C4-2B (cell line): ENCODE measurements at regions not wholly inside any gene's neighbourhood (a gene's known extent, or its start where the extent isn't known, plus 50 kb on each side); places are given as distances from the start of the nearest gene placed in this dataset.

Experiments used
- H3K27ac ChIP-seq: fragments of 450-650 bp; 2 replicates; pipeline ENCODE4 v1.5.1; 2017
- CTCF ChIP-seq: fragments of 450-650 bp; conservative IDR thresholded peaks from 2 replicates; pipeline ENCODE4 v1.5.1; 2017; ENCODE audit warnings: mild to moderate bottlenecking
- ZFX ChIP-seq: fragments of 450-650 bp; IDR thresholded peaks from 2 replicates; pipeline ENCODE4 v1.6.1; 2017

- no peak overlapping the region for H3K27ac ChIP-seq
- TF ChIP-seq CTCF (no peak), ZFX (no peak)
Observed at GRCh38 chr2:156864325-156864724, 393.2 kb upstream of the GALNT5 start.

DNA sequence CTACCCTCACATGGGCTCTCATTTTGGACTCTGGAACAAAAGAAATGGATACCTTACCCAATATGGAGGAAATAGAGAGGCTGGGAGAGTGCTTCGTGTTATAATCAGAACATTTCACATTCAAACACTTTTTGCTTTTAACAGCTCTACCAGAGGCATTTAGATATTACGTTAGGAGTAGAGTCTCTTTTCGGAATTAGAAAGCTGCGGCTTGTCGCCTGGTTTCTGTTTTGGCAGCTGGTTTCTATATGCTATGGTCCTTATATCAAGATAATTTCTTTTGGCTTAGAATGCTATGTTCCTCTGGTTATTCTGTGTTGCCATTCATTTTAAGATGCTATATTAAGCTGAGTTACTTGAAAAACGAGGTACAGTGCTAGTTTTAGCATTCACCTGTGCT, 392.8 kb upstream of the GALNT5 start:
- TF ChIP-seq ZFX, result no peak
- TF ChIP-seq CTCF, result no peak
- H3K27ac ChIP-seq, result no peak overlapping the region

DNA sequence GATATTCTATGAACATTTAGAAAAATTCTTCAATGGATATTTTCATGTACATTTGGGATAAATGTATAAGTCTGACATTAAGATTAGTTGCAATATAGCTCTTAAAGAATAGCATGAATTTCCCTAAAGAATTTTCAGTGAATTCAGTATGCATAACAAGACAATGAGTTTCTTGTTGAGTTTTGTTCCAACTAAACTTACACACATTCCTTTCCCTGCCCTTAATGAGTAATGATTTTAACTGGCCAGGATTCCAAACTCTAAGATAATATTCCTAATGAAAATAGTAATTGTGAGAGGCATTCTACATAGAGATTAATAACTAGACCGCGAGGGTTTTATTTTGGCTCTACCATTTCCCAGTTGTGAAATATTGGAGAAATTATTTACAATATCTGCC, 390.3 kb upstream of the GALNT5 start:
- no peak for TF ChIP-seq ZFX
- no peak for TF ChIP-seq CTCF
- H3K27ac ChIP-seq, result no peak overlapping the region

DNA sequence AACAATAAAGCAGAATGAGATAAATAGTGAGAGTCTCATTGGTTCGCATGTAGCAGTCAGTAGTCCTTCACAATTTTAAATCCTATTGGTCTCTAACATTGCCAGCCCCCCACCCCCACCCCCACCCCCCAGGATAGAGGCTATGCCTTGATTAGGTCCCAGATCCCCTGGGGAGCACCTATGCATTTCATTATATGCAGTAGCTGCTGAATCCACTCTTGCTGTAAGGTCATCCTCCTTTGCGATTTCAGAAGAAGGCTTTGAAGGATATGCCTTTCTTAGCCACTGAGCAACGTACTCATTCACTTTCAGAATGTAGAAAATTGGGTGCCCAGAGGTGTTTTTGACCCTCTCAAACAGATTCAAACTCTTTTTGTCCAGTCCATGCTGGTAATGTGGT, 382.8 kb upstream of the GALNT5 start:
- no peak overlapping the region for H3K27ac ChIP-seq
- TF ChIP-seq ZFX (no peak), CTCF (no peak)

DNA sequence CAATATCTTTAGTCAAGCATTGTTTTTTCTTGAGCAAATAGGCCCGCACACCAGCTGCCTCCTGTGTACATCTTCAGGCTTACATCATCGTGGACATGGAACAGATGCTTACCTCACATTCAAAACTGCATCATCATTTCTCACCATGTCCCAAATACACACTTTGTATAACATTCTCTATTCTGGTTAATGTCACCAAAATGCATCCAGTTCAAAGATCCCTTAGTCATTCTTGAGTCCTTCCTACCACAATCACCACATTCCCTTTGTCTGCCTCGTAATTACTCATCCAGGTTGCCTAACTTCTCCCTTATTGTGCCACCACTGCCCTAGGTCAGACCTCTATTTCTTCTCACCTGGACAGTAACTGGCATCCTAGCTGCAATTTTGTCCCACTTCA, 373.7 kb upstream of the GALNT5 start:
- TF ChIP-seq CTCF (no peak), ZFX (no peak)
- H3K27ac ChIP-seq, result no peak overlapping the region

DNA sequence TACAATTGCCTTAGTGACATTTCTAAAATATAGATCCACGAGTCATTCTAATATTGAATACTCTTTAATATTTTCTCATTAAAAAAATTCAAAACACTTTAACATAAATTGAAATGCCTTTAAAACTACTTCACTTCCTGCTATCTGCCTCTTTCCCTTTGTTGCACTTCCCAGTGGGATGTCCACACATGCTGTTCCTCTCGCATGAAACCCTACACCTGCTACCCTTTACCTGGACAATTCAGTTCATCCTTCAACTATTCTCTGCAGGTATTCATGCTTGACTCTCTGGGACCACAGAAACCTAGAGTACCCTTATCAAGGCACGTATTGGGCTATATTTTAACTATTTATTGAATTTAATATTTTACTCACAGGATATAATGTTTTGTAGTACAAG, 373.3 kb upstream of the GALNT5 start:
- H3K27ac ChIP-seq, result no peak overlapping the region
- no peak for TF ChIP-seq CTCF
- TF ChIP-seq ZFX, result no peak

DNA sequence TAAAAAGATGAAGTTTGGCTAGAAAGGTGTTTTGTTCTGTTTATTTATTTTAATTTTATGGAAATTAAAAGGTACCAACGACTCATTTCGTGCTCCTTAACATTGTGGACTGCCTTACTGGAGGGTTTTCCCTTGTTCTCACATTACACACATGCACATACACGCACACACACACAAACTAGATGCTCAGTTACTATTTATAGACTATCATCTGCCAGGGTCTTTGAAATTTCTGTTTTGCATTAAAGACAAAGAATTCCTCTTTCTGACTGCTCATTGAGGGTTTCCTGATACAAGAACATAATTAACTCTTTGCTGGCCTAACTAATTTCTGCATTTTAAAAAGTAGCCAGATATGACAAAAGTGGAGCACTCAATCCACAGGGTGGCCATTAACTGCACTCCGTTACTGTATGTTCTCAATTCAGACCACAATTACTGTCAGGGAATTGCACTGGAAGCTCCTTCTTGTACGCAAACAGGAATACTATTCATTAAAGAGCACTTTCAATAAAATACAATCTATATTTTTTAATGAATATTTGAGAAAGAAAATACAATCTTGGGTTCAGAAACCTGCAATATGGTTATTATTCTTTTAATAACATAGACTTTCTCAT, 366.9 kb upstream of the GALNT5 start:
- TF ChIP-seq ZFX (no peak), CTCF (no peak)
- H3K27ac ChIP-seq, result no peak overlapping the region
